HG02870 (cell line): ENCODE measurements at regions not wholly inside any gene's neighbourhood (a gene's known extent, or its start where the extent isn't known, plus 50 kb on each side); places are given as distances from the start of the nearest gene placed in this dataset.

Source experiments
- ATAC-seq: cut with Tn5 transposase; IDR thresholded peaks from one replicate; pipeline ENCODE4 v1.9.1; 2021; ENCODE audit warnings: mild to moderate bottlenecking, moderate library complexity; ENCODE audit not compliant: unreplicated experiment

DNA sequence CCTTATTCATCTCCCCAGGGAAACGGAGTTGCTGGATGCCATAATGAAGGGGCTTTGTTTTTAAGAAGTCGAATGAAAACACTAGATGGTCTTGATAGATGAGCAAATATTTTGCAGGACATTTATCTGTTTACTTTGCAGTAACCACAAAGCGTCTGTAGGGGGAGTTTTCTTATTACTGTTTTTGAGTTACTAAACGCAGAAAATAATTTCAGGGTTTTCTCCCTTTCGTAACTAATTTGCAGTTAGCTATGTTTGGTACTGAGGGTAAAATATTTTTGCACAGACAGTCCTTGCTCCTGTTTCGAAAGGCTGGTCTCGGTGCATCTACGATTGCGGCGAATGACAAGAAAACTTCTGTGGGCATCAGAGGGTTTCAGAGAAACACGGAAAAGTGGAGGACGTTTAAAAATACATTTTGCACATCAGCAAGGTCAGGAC is 505.6 kb upstream of the MKI67 start:
- no peak for ATAC-seq

GRCh38 chr10:128632694-128633093 is 506.5 kb upstream of the MKI67 start:
- no peak for ATAC-seq

DNA sequence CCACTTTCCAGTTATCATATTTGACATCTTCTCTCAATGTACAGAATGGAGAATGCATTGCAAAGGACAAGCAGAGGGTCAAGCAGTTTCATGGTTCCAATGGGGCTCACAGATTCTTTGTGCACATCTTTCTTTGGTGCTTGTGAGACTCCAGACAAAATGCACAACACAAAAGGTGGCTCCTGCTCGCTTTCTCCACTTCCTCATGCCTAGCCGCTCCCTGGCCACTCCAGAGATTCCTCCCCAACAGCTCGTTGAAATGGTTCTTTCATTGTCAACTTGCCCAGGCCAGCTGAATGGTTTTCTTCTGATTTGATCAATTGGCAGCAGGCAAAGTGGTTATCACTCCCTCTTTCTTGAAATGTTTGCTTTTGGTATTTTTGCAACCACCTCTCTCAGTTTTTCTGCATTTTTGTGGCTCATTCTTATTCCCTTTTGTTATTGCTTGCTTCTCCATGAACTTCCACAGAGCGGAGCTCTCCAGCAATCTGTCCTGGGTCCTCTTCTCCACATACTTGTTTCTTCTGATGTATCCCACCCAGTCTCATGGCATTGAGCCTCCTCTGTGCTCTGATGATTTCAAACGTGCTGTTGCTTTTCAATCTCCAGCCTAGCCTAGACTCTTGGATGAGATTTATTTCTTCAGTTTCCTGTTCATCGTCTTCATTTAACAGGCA is 507.8 kb upstream of the MKI67 start:
- ATAC-seq: no peak

GRCh38 chr10:128642023-128642422 is 515.8 kb upstream of the MKI67 start:
- ATAC-seq: no peak

DNA sequence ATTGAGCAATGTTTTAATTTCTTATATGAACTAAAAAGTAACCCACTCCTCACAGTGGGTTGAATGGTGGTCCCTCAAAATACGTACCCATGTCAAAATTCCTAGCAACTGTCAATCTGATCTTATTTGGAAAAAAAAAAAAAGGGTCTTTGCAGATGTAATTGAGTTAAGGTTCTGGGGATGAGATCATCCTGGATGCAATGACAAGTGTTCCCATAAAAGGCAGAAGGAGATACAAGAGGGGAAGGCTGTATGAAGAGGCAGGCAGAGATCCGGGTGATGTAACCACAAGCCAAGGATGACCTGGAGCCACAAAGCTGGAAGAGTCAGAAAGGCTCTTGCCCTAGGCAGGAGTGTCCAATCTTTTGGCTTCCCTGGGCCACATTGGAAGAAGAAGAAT is 516.3 kb upstream of the MKI67 start:
- no peak for ATAC-seq

- ATAC-seq: no peak
Observed at GRCh38 chr10:128643658-128644057, 517.4 kb upstream of the MKI67 start.

DNA sequence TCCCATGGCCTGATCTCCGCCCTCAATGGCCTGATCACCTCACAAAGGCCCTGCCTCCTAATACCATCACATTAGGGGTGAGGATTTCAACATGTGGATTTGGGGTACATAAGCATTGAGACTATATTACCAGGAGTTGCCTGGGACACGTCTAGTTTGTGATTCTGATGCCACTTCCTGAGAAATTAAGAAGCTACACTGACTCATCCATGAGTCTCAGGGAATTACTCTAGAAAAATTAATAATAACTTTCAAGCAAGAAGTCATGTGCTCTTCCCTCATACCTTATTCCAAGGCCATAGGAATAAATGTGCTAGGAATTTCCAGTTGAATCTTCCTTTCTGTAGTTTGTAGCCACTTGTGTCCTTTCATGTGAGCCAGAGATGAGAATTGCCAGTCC is 519.3 kb upstream of the MKI67 start:
- no peak for ATAC-seq

GRCh38 chr10:128646956-128647355 is 520.7 kb upstream of the MKI67 start:
- ATAC-seq: no peak

DNA sequence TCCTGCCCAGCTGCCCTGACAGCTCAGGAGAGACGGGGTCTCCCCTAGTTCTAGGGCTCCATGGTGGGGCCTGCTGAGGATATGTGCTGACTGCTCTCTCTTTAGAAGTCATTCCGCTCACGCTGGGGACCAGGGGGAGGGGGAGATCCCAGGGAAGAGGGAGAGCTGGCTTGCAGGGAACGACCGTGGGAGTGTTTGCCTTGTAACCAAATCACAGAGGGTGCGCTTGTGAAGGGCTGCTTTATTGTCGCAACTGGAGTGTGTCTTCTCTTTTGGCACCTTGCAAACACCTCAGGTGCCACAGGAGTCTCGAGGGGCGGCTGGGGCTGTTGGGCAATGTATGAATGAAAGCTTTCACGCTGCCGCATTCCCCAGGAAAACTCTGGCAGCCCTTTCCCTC is 531.3 kb upstream of the MKI67 start:
- ATAC-seq: no peak

GRCh38 chr10:128660726-128661125 is 534.5 kb upstream of the MKI67 start:
- ATAC-seq: no peak

DNA sequence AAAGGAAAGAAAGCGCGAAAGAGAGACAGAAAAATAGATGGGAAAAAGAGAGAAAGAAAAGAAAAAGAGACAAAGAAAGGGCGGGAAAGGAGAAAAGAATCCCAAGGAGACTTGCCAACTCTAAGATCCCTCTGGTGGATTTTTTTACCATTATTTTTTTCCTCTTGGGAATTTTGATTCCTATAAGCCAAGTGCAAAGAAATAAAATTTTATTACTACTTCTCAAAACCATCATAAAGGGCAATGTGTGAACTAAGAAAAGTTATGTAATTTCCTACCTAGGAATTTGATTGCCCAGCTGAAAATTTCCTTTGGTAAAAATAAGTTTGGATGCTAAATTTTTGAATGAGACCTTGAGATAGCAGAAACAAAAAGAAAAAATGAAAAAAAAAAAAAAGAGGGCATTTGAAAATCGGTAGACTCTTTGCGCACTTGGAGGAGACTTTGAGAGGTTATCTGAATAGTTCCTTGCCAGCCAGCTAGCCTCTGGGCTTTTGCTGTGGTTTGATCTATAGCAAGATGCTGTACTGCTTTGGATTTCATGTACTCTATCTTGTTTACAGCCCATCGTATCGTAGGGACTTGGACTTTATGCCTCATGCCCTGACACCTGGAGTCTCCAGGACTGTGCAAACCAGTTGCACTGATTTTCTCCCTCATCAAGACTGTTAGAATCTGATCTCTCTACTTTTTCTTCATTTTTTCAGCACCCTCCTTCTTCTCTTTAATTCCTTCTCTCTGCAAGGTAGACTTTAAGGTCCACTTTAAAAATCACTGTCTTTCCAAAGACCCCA is 535.4 kb upstream of the MKI67 start:
- ATAC-seq: no peak

DNA sequence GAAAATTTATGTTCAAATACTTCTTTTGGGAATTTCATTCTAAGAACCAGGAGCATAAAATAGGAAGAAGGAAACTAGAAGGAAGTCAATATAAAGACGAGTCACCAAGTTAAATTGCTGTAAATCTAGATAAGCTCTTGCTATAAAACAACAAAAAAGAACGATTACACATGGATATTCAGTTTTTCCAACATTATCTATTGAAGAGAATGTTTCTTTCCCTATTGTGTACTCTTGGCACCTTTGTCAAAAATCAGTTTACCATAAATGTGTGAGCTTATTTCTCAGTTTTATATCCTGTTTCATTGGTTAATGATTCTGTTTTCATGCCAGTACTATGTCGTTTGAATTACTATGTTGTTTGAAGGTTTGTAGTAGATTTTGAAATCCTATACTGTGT is 536.3 kb upstream of the MKI67 start:
- no peak for ATAC-seq

GRCh38 chr10:128664729-128665128 is 538.5 kb upstream of the MKI67 start:
- ATAC-seq: no peak

DNA sequence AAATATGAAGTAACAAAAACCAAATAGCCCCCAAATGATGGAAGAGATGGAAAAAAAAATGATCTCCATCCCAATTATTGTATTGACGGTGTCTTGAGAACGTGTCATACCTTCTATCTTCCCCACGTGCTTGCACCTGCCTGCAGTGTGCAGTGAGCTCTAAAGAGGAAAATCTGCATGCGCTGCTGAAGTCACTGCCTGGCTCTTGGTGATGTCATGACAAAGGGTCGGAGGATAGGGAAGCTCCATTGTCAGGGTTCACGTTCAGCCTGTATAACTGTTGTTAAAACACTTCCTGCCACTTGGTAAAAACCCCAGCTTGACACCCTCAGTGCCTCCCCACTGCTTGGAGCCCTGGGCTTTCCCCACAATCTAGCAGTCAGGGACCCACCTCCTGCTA is 549.2 kb upstream of the MKI67 start:
- ATAC-seq: no peak

- no peak for ATAC-seq
Observed at GRCh38 chr10:128680116-128680515, 553.9 kb upstream of the MKI67 start.

GRCh38 chr10:128684215-128684614 is 558.0 kb upstream of the MKI67 start:
- ATAC-seq: no peak

- no peak for ATAC-seq
Observed at GRCh38 chr10:128686630-128687278, 560.5 kb upstream of the MKI67 start.

DNA sequence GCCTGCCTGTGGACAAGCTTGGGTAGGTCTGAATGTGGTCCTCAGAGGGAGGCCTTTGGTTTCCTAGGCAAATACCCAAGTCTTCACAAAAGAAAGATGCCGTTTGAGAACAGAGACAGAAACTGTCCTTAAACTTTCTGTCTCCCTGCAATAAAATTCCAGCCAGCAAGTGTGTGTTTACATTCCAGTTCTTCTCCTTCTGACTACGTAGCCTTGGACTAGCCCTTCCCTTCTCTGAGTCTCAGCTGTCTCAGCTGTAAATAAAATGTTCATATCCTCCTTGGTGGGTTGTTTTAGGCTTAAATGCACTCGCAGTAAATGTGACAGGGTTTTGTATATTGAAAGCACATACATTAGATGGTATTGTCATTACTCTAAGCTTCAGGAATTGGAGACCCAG is 561.2 kb upstream of the MKI67 start:
- no peak for ATAC-seq

DNA sequence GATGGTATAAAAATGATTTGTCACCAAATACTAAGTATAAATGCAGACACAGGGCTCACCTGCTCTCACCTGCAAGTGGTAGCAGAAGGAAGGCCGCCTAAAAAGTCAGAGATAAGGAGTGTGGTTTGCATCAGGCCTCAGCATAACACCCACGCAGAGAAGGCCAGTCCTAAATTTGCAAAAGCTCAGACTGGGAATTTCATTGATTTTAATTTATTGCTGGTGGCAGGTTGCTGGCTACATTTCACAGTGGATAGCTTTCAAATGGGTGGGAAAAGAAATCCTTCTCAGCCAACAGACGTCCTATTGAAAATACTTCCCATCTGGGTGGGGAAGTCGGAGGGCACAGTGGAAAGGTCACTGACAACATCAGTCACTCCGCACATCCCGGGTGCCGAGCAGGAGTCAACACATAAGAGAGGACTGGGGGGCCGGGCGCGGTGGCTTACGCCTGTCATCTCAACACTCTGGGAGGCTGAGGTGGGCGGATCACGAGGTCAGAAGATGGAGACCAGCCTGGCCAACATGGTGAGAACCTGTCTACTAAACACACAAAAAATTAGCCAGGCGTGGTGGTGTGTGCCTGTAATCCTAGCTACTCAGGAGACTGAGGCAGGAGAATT is 561.8 kb upstream of the MKI67 start:
- ATAC-seq: no peak

DNA sequence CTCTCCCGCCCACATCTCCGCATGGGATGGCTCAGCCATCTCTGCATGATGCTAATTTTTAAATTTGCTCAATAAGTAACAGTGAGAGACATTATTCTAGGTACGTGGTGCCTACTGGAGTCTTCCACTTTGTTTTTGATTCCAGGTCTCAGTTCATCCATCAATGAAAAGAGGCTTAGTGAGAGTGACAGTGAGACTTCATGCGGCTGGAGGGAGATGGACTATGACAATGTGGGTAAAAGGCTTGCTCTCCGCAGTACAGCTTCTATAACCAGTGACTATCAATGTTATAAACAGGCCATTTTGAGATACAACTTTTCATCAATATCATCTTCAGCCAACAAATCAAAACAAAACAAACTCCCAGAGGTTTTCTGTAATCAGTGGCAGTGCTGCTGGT is 563.4 kb upstream of the MKI67 start:
- ATAC-seq: no peak

- no peak for ATAC-seq
Observed at GRCh38 chr10:128693493-128694131, 567.4 kb upstream of the MKI67 start.
